GM21619 (cell line): ENCODE measurements at regions not wholly inside any gene's neighbourhood (a gene's known extent, or its start where the extent isn't known, plus 50 kb on each side); places are given as distances from the start of the nearest gene placed in this dataset.

Source experiments
- ATAC-seq: cut with Tn5 transposase; IDR thresholded peaks from one replicate; pipeline ENCODE4 v1.9.1; 2021; ENCODE audit not compliant: unreplicated experiment

GRCh38 chr6:43838276-43839036 lies 68.4 kb downstream of the VEGFA start:
- no peak for ATAC-seq

GRCh38 chr6:43837507-43837906 lies 67.5 kb downstream of the VEGFA start:
- ATAC-seq: no peak

GRCh38 chr6:43836507-43837240 lies 66.7 kb downstream of the VEGFA start:
- ATAC-seq: no peak
